A549 (cell line): ENCODE measurements at regions not wholly inside any gene's neighbourhood (a gene's known extent, or its start where the extent isn't known, plus 50 kb on each side); places are given as distances from the start of the nearest gene placed in this dataset.
A peak's percentile ranks its signal among the peaks of the same experiment; 100 is the strongest.

Experiments used
- ATAC-seq, 2 experiments: fragments of 200-7000 bp in 1 of 2; fragments of >200 bp in 1 of 2; cut with Nextera tagmentation in 1 of 2; cut with Tn5 transposase in 1 of 2; 3 replicates each; pipeline versions ENCODE4 v1.8.0 to v1.9.1; 2018 to 2020; ENCODE audit warnings: mild to moderate bottlenecking in 1 of 2, moderate library complexity in 1 of 2
- CTCF ChIA-PET: fragments of 300-600 bp; sonication (Branson Sonifier 250); formaldehyde crosslinking; extraction: SDS; loops from one replicate; lab custom pipeline; 2021; ENCODE audit warnings: antibody characterized with exemption, inconsistent platforms; lab: Yijun Ruan, JAX
- POLR2A ChIA-PET: fragments of 350-600 bp; formaldehyde crosslinking; extraction: SDS; loops from one replicate; lab custom pipeline; 2021; ENCODE audit warnings: antibody characterized with exemption, inconsistent platforms; lab: Yijun Ruan, JAX
- DNase-seq, 2 experiments: peaks; one replicate each; pipeline versions ENCODE4 v3.0.0 to v3.0.0-alpha.2; 2011 to 2016; ENCODE audit warnings: low read depth in 1 of 2, low spot score in 1 of 2
- FAIRE-seq: peaks from 2 replicates; lab custom pipeline; 2011; peaks lifted over from hg19 to GRCh38; lab: Jason Lieb, UNC
- H3K27ac ChIP-seq, 2 experiments: fragments of >200 bp; sonication (Bioruptor Twin); formaldehyde crosslinking; 3 replicates each; pipeline ENCODE4 v1.5.1; 2016 to 2017
- H3K4me1 ChIP-seq: fragments of >200 bp; sonication (Bioruptor Twin); formaldehyde crosslinking; 3 replicates; pipeline ENCODE4 v1.6.1; 2016
- H3K4me2 ChIP-seq: fragments of >200 bp; sonication (Bioruptor Twin); formaldehyde crosslinking; 3 replicates; pipeline ENCODE4 v1.6.1; 2016
- H3K4me3 ChIP-seq: fragments of >200 bp; sonication (Bioruptor Twin); formaldehyde crosslinking; 3 replicates; pipeline ENCODE4 v1.5.1; 2016
- H3K9me3 ChIP-seq: fragments of >200 bp; sonication (Bioruptor Twin); formaldehyde crosslinking; 3 replicates; pipeline ENCODE4 v1.6.1; 2016
- BHLHE40 ChIP-seq: IDR thresholded peaks from 2 replicates; pipeline ENCODE4 v1.6.1; 2012; ENCODE audit warnings: low read depth, low read length, inconsistent platforms
- CEBPB ChIP-seq, 2 experiments: fragments of >200 bp in 1 of 2; sonication (Bioruptor Twin) in 1 of 2; formaldehyde crosslinking in 1 of 2; IDR thresholded peaks; 2 replicates each; pipeline ENCODE4 v1.6.1; 2012 to 2016
- EHMT2 ChIP-seq: fragments of 200-600 bp; sonication (generic); IDR thresholded peaks from 2 replicates; pipeline ENCODE4 v1.6.1; 2016; ENCODE audit warnings: antibody characterized with exemption, low read depth, mild to moderate bottlenecking, moderate library complexity
- ESRRA ChIP-seq: fragments of 150-350 bp; IDR thresholded peaks from 2 replicates; pipeline ENCODE4 v1.6.1; 2014; ENCODE audit warnings: mild to moderate bottlenecking, low read length, borderline replicate concordance
- FOSL2 ChIP-seq, 2 experiments: fragments of 450-650 bp in 1 of 2; fragments of >200 bp in 1 of 2; sonication (Bioruptor Twin) in 1 of 2; formaldehyde crosslinking; IDR thresholded peaks; 2 replicates each; pipeline versions ENCODE4 v1.5.0 to v1.6.1; 2016 to 2020; ENCODE audit warnings: mild to moderate bottlenecking in 1 of 2, moderate library complexity in 1 of 2
- FOXS1 ChIP-seq: fragments of 250-450 bp; sonication (Bioruptor Pico); IDR thresholded peaks from 2 replicates; pipeline ENCODE4 v1.5.0; 2020; ENCODE audit warnings: mild to moderate bottlenecking, moderate library complexity
- HOXA7 ChIP-seq: fragments of 250-450 bp; sonication (Bioruptor Pico); IDR thresholded peaks from 2 replicates; pipeline ENCODE4 v1.5.0; 2020; ENCODE audit warnings: mild to moderate bottlenecking, moderate library complexity
- HOXB5 ChIP-seq: fragments of 250-450 bp; sonication (Bioruptor Pico); IDR thresholded peaks from 2 replicates; pipeline ENCODE4 v1.5.0; 2020; ENCODE audit warnings: mild to moderate bottlenecking, moderate library complexity
- KDM1A ChIP-seq: fragments of 200-600 bp; sonication (generic); IDR thresholded peaks from 2 replicates; pipeline ENCODE4 v1.6.1; 2016; ENCODE audit warnings: low read depth, mild to moderate bottlenecking
- MYC ChIP-seq: IDR thresholded peaks from 2 replicates; pipeline ENCODE4 v1.6.1; 2012; ENCODE audit warnings: mild to moderate bottlenecking, inconsistent platforms, low read length, improper control_type of control experiment, borderline replicate concordance
- NFE2L2 ChIP-seq: fragments of 150-350 bp; conservative IDR thresholded peaks from 2 replicates; pipeline ENCODE4 v1.6.1; 2014; ENCODE audit warnings: low read length
- NPAS2 ChIP-seq: fragments of 250-450 bp; sonication (Bioruptor Pico); IDR thresholded peaks from 2 replicates; pipeline ENCODE4 v1.8.0; 2022; ENCODE audit warnings: mild to moderate bottlenecking, moderate library complexity, borderline replicate concordance
- PHF8 ChIP-seq: fragments of 200-600 bp; sonication (generic); IDR thresholded peaks from 2 replicates; pipeline ENCODE4 v1.6.1; 2016; ENCODE audit warnings: low read depth, mild to moderate bottlenecking, antibody characterized with exemption, moderate library complexity, borderline replicate concordance
- POLR2A ChIP-seq: IDR thresholded peaks from 2 replicates; pipeline ENCODE4 v1.6.1; 2012; ENCODE audit warnings: mild to moderate bottlenecking, low read length
- RAD21 ChIP-seq, 2 experiments: fragments of >200 bp in 1 of 2; sonication (Bioruptor Twin) in 1 of 2; formaldehyde crosslinking in 1 of 2; IDR thresholded peaks in 1 of 2; conservative IDR thresholded peaks in 1 of 2; 2 replicates in 1 of 2; 3 replicates in 1 of 2; pipeline ENCODE4 v1.6.1; 2012 to 2018; ENCODE audit warnings: inconsistent platforms in 1 of 2
- RARB ChIP-seq: fragments of 250-450 bp; sonication (Bioruptor Pico); IDR thresholded peaks from 2 replicates; pipeline ENCODE4 v1.8.0; 2021; ENCODE audit warnings: mild to moderate bottlenecking, moderate library complexity
- RCOR1 ChIP-seq: fragments of 150-350 bp; IDR thresholded peaks from 2 replicates; pipeline ENCODE4 v1.6.1; 2014; ENCODE audit warnings: antibody characterized with exemption, low read length, low read depth
- TFCP2L1 ChIP-seq: fragments of 250-450 bp; sonication (Bioruptor Pico); IDR thresholded peaks from 2 replicates; pipeline ENCODE4 v1.5.0; 2021; ENCODE audit warnings: mild to moderate bottlenecking
- TP53 ChIP-seq: fragments of 250-450 bp; sonication (Bioruptor Pico); IDR thresholded peaks from 2 replicates; pipeline ENCODE4 v1.5.0; 2021; ENCODE audit warnings: mild to moderate bottlenecking, moderate library complexity
- WGBS: methylation state at CpG from one replicate; pipeline ENCODE4 v1.1.6; 2017; ENCODE audit errors: missing lambda C conversion rate; 5-methylcytosine and 5-hydroxymethylcytosine counted together
- TF ChIP-seq, protein P1 (sequence below): fragments of 250-450 bp; sonication (Bioruptor Pico); IDR thresholded peaks from 2 replicates; pipeline ENCODE4 v1.5.0; 2021; ENCODE audit warnings: mild to moderate bottlenecking, moderate library complexity, borderline replicate concordance
- TF ChIP-seq, protein P2 (sequence below): fragments of 150-350 bp; IDR thresholded peaks from 2 replicates; pipeline ENCODE4 v1.6.1; 2014; ENCODE audit warnings: low read depth, mild to moderate bottlenecking, low read length
- TF ChIP-seq, protein P3 (sequence below): fragments of 250-450 bp; sonication (Bioruptor Pico); IDR thresholded peaks from 2 replicates; pipeline ENCODE4 v1.5.0; 2020; ENCODE audit warnings: low read depth, mild to moderate bottlenecking, moderate library complexity
- TF ChIP-seq, protein P4 (sequence below): IDR thresholded peaks from 2 replicates; pipeline ENCODE4 v1.6.1; 2012
- TF ChIP-seq, protein P5 (sequence below): fragments of >200 bp; sonication (Bioruptor Twin); formaldehyde crosslinking; IDR thresholded peaks from 3 replicates; pipeline ENCODE4 v1.6.1; 2016

DNA sequence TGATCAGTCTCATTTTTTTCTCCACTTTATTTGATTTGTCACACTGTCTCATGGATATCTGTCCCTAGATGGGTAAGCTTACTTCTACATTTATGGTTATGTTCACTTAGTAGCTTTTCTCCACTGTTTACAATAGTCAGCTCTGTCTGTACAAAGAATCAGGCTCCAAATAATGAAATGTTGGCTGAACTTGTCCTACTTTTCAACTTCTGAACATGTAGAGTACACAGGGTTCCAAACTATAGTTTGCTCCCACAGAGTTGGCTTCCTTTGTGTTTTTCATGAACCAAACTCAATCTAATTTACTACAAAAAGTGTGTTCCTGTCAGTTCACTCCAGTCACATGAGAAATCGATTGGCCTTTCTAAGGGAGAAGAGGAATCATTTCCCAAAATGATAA, 175.0 kb downstream of the CCDC71L start:
- 68% methylated on average over 1 of the region's 1 CpG for WGBS
- Histone ChIP-seq H3K9me3 (0 out of 3 replicates have a peak, but pooled peaks cover 2% of the 10 kb centered on the region), H3K27ac (peak overlapping the region in 1 of 2 experiments; percentile 16; a peak in 1 of 6 replicates), H3K4me2 (no peak overlapping the region; the same call in 2 of the 3 replicates), H3K4me3 (no peak overlapping the region), H3K4me1 (peaks cover 17% of the 10 kb centered on the region; the same call in 2 of the 3 replicates)
- ChIA-PET CTCF (interaction anchor here (0.6 to 1.7 kb wide), 4 partner anchors 172 to 443 kb away, joined by 3 to 6 read pairs (median 4); no protein-coding TSS in a partner anchor), POLR2A (interaction anchor here (0.6 kb wide), 1 partner anchor 52 kb away, joined by 4 read pairs; no protein-coding TSS in a partner anchor)
- TF ChIP-seq MYC (no peak), NPAS2 (no peak), ESRRA (no peak), RARB (CRISPR knock-in tag) (no peak), RCOR1 (no peak), NFE2L2 (no peak), TFCP2L1 (CRISPR knock-in tag) (no peak), TP53 (no peak), CEBPB (IDR thresholded peaks at IDR 0.05) (no peak), FOSL2 (IDR thresholded peaks at IDR 0.05) (no peak), FOSL2 (CRISPR knock-in tag; IDR thresholded peaks at IDR 0.05) (no peak), PHF8 (no peak), FOXS1 (CRISPR knock-in tag) (no peak), HOXA7 (CRISPR knock-in tag) (no peak)
- TF ChIP-seq, protein P1, sequence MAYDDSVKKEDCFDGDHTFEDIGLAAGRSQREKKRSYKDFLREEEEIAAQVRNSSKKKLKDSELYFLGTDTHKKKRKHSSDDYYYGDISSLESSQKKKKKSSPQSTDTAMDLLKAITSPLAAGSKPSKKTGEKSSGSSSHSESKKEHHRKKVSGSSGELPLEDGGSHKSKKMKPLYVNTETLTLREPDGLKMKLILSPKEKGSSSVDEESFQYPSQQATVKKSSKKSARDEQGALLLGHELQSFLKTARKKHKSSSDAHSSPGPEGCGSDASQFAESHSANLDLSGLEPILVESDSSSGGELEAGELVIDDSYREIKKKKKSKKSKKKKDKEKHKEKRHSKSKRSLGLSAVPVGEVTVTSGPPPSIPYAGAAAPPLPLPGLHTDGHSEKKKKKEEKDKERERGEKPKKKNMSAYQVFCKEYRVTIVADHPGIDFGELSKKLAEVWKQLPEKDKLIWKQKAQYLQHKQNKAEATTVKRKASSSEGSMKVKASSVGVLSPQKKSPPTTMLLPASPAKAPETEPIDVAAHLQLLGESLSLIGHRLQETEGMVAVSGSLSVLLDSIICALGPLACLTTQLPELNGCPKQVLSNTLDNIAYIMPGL (CRISPR knock-in tag) = no peak
- TF ChIP-seq, protein P2, sequence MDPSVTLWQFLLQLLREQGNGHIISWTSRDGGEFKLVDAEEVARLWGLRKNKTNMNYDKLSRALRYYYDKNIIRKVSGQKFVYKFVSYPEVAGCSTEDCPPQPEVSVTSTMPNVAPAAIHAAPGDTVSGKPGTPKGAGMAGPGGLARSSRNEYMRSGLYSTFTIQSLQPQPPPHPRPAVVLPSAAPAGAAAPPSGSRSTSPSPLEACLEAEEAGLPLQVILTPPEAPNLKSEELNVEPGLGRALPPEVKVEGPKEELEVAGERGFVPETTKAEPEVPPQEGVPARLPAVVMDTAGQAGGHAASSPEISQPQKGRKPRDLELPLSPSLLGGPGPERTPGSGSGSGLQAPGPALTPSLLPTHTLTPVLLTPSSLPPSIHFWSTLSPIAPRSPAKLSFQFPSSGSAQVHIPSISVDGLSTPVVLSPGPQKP = no peak
- FAIRE-seq (no peak), DNase-seq (no peak), ATAC-seq (no peak)

GRCh38 chr7:106485031-106485551, 175.9 kb downstream of the CCDC71L start:
- ChIA-PET CTCF (interaction anchor here (1.3 to 1.7 kb wide), 2 partner anchors 173 to 309 kb away, joined by 3 to 6 read pairs; no protein-coding TSS in a partner anchor), POLR2A (no interaction called here)
- no peak overlapping the region for H3K4me3 ChIP-seq
- H3K4me2 ChIP-seq = no peak overlapping the region; the same call in 2 of the 3 replicates
- DNase-seq (no peak), FAIRE-seq (no peak), ATAC-seq (no peak; a peak in 1 of 6 replicates)
- TF ChIP-seq HOXB5 (no peak), KDM1A (no peak), TP53 (no peak), CEBPB (IDR thresholded peaks at IDR 0.05) (no peak), EHMT2 (no peak), BHLHE40 (no peak), HOXA7 (CRISPR knock-in tag) (no peak), RAD21 (conservative IDR thresholded peaks at IDR 0.05 in 1 of 2, IDR thresholded peaks at IDR 0.05 in 1 of 2) (no peak), POLR2A (no peak)
- TF ChIP-seq, protein P3, sequence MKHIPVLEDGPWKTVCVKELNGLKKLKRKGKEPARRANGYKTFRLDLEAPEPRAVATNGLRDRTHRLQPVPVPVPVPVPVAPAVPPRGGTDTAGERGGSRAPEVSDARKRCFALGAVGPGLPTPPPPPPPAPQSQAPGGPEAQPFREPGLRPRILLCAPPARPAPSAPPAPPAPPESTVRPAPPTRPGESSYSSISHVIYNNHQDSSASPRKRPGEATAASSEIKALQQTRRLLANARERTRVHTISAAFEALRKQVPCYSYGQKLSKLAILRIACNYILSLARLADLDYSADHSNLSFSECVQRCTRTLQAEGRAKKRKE (CRISPR knock-in tag) = no peak
- TF ChIP-seq, protein P4, sequence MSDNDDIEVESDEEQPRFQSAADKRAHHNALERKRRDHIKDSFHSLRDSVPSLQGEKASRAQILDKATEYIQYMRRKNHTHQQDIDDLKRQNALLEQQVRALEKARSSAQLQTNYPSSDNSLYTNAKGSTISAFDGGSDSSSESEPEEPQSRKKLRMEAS = no peak
- TF ChIP-seq, protein P5, sequence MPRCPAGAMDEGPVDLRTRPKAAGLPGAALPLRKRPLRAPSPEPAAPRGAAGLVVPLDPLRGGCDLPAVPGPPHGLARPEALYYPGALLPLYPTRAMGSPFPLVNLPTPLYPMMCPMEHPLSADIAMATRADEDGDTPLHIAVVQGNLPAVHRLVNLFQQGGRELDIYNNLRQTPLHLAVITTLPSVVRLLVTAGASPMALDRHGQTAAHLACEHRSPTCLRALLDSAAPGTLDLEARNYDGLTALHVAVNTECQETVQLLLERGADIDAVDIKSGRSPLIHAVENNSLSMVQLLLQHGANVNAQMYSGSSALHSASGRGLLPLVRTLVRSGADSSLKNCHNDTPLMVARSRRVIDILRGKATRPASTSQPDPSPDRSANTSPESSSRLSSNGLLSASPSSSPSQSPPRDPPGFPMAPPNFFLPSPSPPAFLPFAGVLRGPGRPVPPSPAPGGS = no peak
- WGBS = 33% methylated on average over 1 of the region's 1 CpG
- H3K4me1 ChIP-seq = peaks cover 17% of the 10 kb centered on the region; the same call in 2 of the 3 replicates
- 0 out of 3 replicates have a peak, but pooled peaks cover 2% of the 10 kb centered on the region for H3K9me3 ChIP-seq
- peak overlapping the region in 1 of 2 experiments; percentile 16; a peak in 1 of 6 replicates for H3K27ac ChIP-seq
